Common myeloid progenitor, CD34-positive (primary cell): ENCODE measurements at regions not wholly inside any gene's neighbourhood (a gene's known extent, or its start where the extent isn't known, plus 50 kb on each side); places are given as distances from the start of the nearest gene placed in this dataset.

Experiments used
- CTCF ChIA-PET: fragments of 350-600 bp; sonication (Branson Sonifier 250); formaldehyde crosslinking; loops from one replicate; lab custom pipeline; 2021; ENCODE audit warnings: antibody characterized with exemption; lab: Charles Lee
- POLR2A ChIA-PET: fragments of 350-600 bp; sonication (Branson Sonifier 250); formaldehyde crosslinking; loops from one replicate; lab custom pipeline; 2021; ENCODE audit warnings: antibody characterized with exemption; lab: Charles Lee
- DNase-seq, 3 donors: peaks; one replicate each; pipeline versions ENCODE4 v3.0.0 to v3.0.0-alpha.2; 2013
- H3K27ac ChIP-seq, 2 experiments: 1 replicate in 1 of 2; 2 replicates in 1 of 2; pipeline ENCODE4 v1.7.0; 2013; ENCODE audit warnings: inconsistent platforms in 2 of 2, low read length in 2 of 2, mild to moderate bottlenecking in 2 of 2, low read depth in 1 of 2, moderate library complexity in 1 of 2; ENCODE audit not compliant: severe bottlenecking in 2 of 2, insufficient read depth in 1 of 2, poor library complexity in 1 of 2
- H3K27me3 ChIP-seq, 5 experiments: replicated peaks in 2 of 5; 1 replicate in 3 of 5; 2 replicates in 2 of 5; pipeline versions ENCODE4 v1.6.1 to v1.7.0; 2013; ENCODE audit warnings: low read length in 4 of 5, mild to moderate bottlenecking in 2 of 5, moderate library complexity in 2 of 5, inconsistent platforms in 1 of 5; ENCODE audit not compliant: insufficient read depth in 5 of 5, control insufficient read depth in 4 of 5
- H3K36me3 ChIP-seq, 4 experiments: 1 replicate in 2 of 4; 2 replicates in 2 of 4; pipeline versions ENCODE4 v1.6.1 to v1.7.0; 2013; ENCODE audit warnings: low read length in 3 of 4, control low read depth in 1 of 4, mild to moderate bottlenecking in 1 of 4; ENCODE audit not compliant: control insufficient read depth in 4 of 4, insufficient read depth in 4 of 4
- H3K4me1 ChIP-seq, 4 experiments: 1 replicate in 3 of 4; 2 replicates in 1 of 4; pipeline versions ENCODE4 v1.6.1 to v1.7.1; 2013; ENCODE audit warnings: low read length in 3 of 4, mild to moderate bottlenecking in 3 of 4, control low read depth in 1 of 4, inconsistent platforms in 1 of 4, moderate library complexity in 1 of 4; ENCODE audit not compliant: control insufficient read depth in 4 of 4, insufficient read depth in 4 of 4; ENCODE audit errors: control extremely low read depth in 1 of 4
- H3K4me3 ChIP-seq, 7 experiments: 1 replicate in 4 of 7; 2 replicates in 3 of 7; pipeline versions ENCODE4 v1.5.1 to v1.7.0; 2013; ENCODE audit warnings: mild to moderate bottlenecking in 7 of 7, low read length in 6 of 7, moderate library complexity in 6 of 7, inconsistent platforms in 2 of 7, low read depth in 2 of 7, control low read depth in 1 of 7; ENCODE audit not compliant: insufficient read depth in 4 of 7, control insufficient read depth in 1 of 7; ENCODE audit errors: extremely low read depth in 1 of 7
- H3K9me3 ChIP-seq, 5 experiments: 1 replicate in 4 of 5; 2 replicates in 1 of 5; pipeline versions ENCODE4 v1.6.1 to v1.7.1; 2013; ENCODE audit warnings: low read length in 4 of 5, mild to moderate bottlenecking in 2 of 5, inconsistent platforms in 1 of 5, low read depth in 1 of 5, moderate library complexity in 1 of 5; ENCODE audit not compliant: control insufficient read depth in 4 of 5, insufficient read depth in 2 of 5; ENCODE audit errors: control extremely low read depth in 1 of 5
- WGBS: methylation state at CpG from one replicate; pipeline ENCODE4 v1.1.5; 2013; ENCODE audit not compliant: insufficient coverage; 5-methylcytosine and 5-hydroxymethylcytosine counted together

GRCh38 chr22:49601614-49602321 is 225.9 kb downstream of the BRD1 start:
- POLR2A ChIA-PET, result no interaction called here
- Histone ChIP-seq H3K9me3 (peaks cover 0 to 22% (median 8%) of the 10 kb centered on the region in 5 experiments), H3K4me3 (no peak overlapping the region), H3K36me3 (peaks cover 4 to 52% (median 9%) of the 10 kb centered on the region in 4 experiments), H3K27ac (no peak overlapping the region), H3K27me3 (no peaks in the 10 kb centered on the region), H3K4me1 (peaks cover 0 to 5% (median 0%) of the 10 kb centered on the region in 4 experiments)
- DNase-seq, result no peak
- CTCF ChIA-PET, result no interaction called here
- WGBS, result 97% methylated on average over 22 of the region's 24 CpGs

- H3K4me1 ChIP-seq, result peaks cover 0 to 5% (median 0%) of the 10 kb centered on the region in 4 experiments
- no peak overlapping the region for H3K27ac ChIP-seq
- POLR2A ChIA-PET, result no interaction called here
- H3K9me3 ChIP-seq, result peaks cover 0 to 16% (median 6%) of the 10 kb centered on the region in 5 experiments
- H3K36me3 ChIP-seq, result peaks cover 8 to 52% (median 14%) of the 10 kb centered on the region in 4 experiments
- no peak overlapping the region for H3K4me3 ChIP-seq
- DNase-seq, result no peak
- CTCF ChIA-PET, result no interaction called here
- WGBS, result 91% methylated on average over 12 of the region's 13 CpGs
- no peaks in the 10 kb centered on the region for H3K27me3 ChIP-seq
These were observed 226.7 kb downstream of the BRD1 start for GRCh38 chr22:49600891-49601431.

- H3K36me3 ChIP-seq, result peaks cover 11 to 56% (median 18%) of the 10 kb centered on the region in 4 experiments
- peaks cover 0 to 5% (median 0%) of the 10 kb centered on the region in 4 experiments for H3K4me1 ChIP-seq
- peaks cover 0 to 18% (median 8%) of the 10 kb centered on the region in 5 experiments for H3K9me3 ChIP-seq
- H3K27ac ChIP-seq, result no peak overlapping the region
- POLR2A ChIA-PET, result no interaction called here
- CTCF ChIA-PET, result no interaction called here
- over 99% methylated on average over 19 of the region's 20 CpGs for WGBS
- no peaks in the 10 kb centered on the region for H3K27me3 ChIP-seq
- no peak for DNase-seq
- no peak overlapping the region for H3K4me3 ChIP-seq
These were observed 227.2 kb downstream of the BRD1 start for GRCh38 chr22:49600468-49600867.

GRCh38 chr22:49599691-49600455 is 227.8 kb downstream of the BRD1 start:
- Histone ChIP-seq H3K9me3 (peaks cover 0 to 16% (median 8%) of the 10 kb centered on the region in 5 experiments), H3K36me3 (peaks cover 14 to 57% (median 24%) of the 10 kb centered on the region in 4 experiments), H3K4me1 (peaks cover 0 to 5% (median 0%) of the 10 kb centered on the region in 4 experiments), H3K27me3 (no peaks in the 10 kb centered on the region), H3K27ac (no peak overlapping the region), H3K4me3 (no peak overlapping the region)
- WGBS, result over 99% methylated on average over 21 of the region's 25 CpGs
- ChIA-PET CTCF (no interaction called here), POLR2A (no interaction called here)
- DNase-seq, result no peak

- whole genome bisulfite sequencing, result 97% methylated on average over 15 of the region's 16 CpGs
- H3K27me3 ChIP-seq, result no peaks in the 10 kb centered on the region
- POLR2A ChIA-PET, result no interaction called here
- DNase-seq, result no peak
- H3K4me1 ChIP-seq, result peaks cover 0 to 5% (median 0%) of the 10 kb centered on the region in 4 experiments
- no peak overlapping the region for H3K27ac ChIP-seq
- H3K9me3 ChIP-seq, result peaks cover 0 to 11% (median 3%) of the 10 kb centered on the region in 5 experiments
- CTCF ChIA-PET, result no interaction called here
- H3K4me3 ChIP-seq, result no peak overlapping the region
- H3K36me3 ChIP-seq, result peaks cover 14 to 56% (median 28%) of the 10 kb centered on the region in 4 experiments
These were observed 228.6 kb downstream of the BRD1 start for GRCh38 chr22:49599039-49599438.

GRCh38 chr22:49598338-49598737 is 229.3 kb downstream of the BRD1 start:
- Histone ChIP-seq H3K27me3 (no peaks in the 10 kb centered on the region), H3K4me3 (no peak overlapping the region), H3K9me3 (peaks cover 0 to 8% (median 0%) of the 10 kb centered on the region in 5 experiments), H3K27ac (no peak overlapping the region), H3K36me3 (peaks cover 11 to 55% (median 30%) of the 10 kb centered on the region in 4 experiments), H3K4me1 (peaks cover 0 to 5% (median 0%) of the 10 kb centered on the region in 4 experiments)
- no peak for DNase-seq
- CTCF ChIA-PET, result no interaction called here
- POLR2A ChIA-PET, result no interaction called here
- 96% methylated on average over 7 of the region's 9 CpGs for WGBS
